ENCODE measurements at regions not wholly inside any gene's neighbourhood (a gene's known extent, or its start where the extent isn't known, plus 50 kb on each side); places are given as distances from the start of the nearest gene placed in this dataset.

DNA sequence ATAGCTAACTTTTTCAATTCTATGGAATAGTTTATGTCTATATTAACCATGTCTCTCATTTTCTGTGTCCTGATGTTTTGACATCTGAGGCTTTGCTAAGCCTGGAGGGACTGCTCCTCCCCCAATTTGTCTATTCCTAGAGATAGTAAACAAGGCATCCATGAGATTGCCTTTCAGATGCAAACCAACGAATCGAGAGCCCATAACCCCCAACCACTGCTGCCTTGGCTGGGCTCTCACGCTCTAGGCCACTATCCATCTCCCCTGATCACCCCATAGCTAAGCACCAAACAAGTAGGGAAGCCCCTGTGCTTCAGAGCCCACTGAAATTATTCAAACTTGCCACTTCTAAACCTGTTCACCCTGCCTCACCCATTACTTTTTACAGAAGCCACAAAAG is 437.7 kb downstream of the SETD4 start:
- H3K27me3 Mint-ChIP-seq (ENCODE audit: low read depth) = no peaks in the 10 kb centered on the region
- no peak overlapping the region for H4K8ac ChIP-seq (replicated peaks; ENCODE audit: insufficient read length, low read depth, low read length)
- H3K27me3 ChIP-seq (ENCODE audit: insufficient read depth, low read length) = no peaks in the 10 kb centered on the region
- no peak overlapping the region for H2AK5ac ChIP-seq (ENCODE audit: insufficient read length, low read length)
- H3K18ac ChIP-seq (ENCODE audit: insufficient read length, low read depth, low read length) = no peak overlapping the region
- H4K5ac ChIP-seq (ENCODE audit: insufficient read length, low read depth, low read length) = no peak overlapping the region
- no peak overlapping the region for H2BK5ac ChIP-seq (ENCODE audit: insufficient read length, low read length)
- H3K9me3 ChIP-seq (ENCODE audit: control insufficient read depth, low read depth, low read length) = no peaks in the 10 kb centered on the region
- TF ChIP-seq, protein P1, sequence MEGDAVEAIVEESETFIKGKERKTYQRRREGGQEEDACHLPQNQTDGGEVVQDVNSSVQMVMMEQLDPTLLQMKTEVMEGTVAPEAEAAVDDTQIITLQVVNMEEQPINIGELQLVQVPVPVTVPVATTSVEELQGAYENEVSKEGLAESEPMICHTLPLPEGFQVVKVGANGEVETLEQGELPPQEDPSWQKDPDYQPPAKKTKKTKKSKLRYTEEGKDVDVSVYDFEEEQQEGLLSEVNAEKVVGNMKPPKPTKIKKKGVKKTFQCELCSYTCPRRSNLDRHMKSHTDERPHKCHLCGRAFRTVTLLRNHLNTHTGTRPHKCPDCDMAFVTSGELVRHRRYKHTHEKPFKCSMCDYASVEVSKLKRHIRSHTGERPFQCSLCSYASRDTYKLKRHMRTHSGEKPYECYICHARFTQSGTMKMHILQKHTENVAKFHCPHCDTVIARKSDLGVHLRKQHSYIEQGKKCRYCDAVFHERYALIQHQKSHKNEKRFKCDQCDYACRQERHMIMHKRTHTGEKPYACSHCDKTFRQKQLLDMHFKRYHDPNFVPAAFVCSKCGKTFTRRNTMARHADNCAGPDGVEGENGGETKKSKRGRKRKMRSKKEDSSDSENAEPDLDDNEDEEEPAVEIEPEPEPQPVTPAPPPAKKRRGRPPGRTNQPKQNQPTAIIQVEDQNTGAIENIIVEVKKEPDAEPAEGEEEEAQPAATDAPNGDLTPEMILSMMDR (conservative IDR thresholded peaks at IDR 0.05) = no peak
- no peak overlapping the region for H2BK120ac ChIP-seq (ENCODE audit: low read depth, low read length, poor library complexity, severe bottlenecking)
- H3K4me1 Mint-ChIP-seq = peaks cover 15 to 20% of the 10 kb centered on the region in 2 experiments
- no peak overlapping the region for H3K56ac ChIP-seq (ENCODE audit: insufficient read length, low read depth, low read length)
- H2BK15ac ChIP-seq (ENCODE audit: low read depth, low read length) = no peak overlapping the region
- H3K4ac ChIP-seq (ENCODE audit: low read depth, low read length) = no peak overlapping the region
- no peak overlapping the region for H2BK20ac ChIP-seq (ENCODE audit: low read depth, low read length, poor library complexity, severe bottlenecking)
- H3K23ac ChIP-seq (ENCODE audit: insufficient read length, low read depth, low read length) = no peak overlapping the region
- no peaks in the 10 kb centered on the region for H3K79me1 ChIP-seq (ENCODE audit: insufficient read depth, low read depth, low read length, poor library complexity, severe bottlenecking)
- no peak overlapping the region for H4K91ac ChIP-seq (ENCODE audit: insufficient read length, low read depth, low read length)
- no peaks in the 10 kb centered on the region for H3K79me2 ChIP-seq (ENCODE audit: insufficient read depth, low read length)
- no peak overlapping the region for H3K4me2 ChIP-seq (ENCODE audit: insufficient read depth, insufficient read length, low read length)
- H3K9me3 Mint-ChIP-seq = peaks cover 0 to 8% of the 10 kb centered on the region in 2 experiments; a peak in 2 of 5 replicates
- no peaks in the 10 kb centered on the region for H4K20me1 ChIP-seq (ENCODE audit: control insufficient read depth, insufficient read depth, insufficient read length)
- no peak for DNase-seq
- no peaks in the 10 kb centered on the region for H3K23me2 ChIP-seq (ENCODE audit: insufficient read length, low read depth, low read length, poor library complexity, severe bottlenecking)
- no peak overlapping the region for H3T11ph ChIP-seq (ENCODE audit: low read length)
- H3K4me1 ChIP-seq (ENCODE audit: insufficient read depth, low read length) = peaks cover 9% of the 10 kb centered on the region
- no CpG with 5 or more reads among the region's 3 CpGs for WGBS (ENCODE audit: extremely low coverage, insufficient read length, low lambda C conversion rate)
- H3K27ac Mint-ChIP-seq = peak overlapping the region; percentile 12 to 65 (median 31); a peak in 5 of 7 replicates
- H3K9ac ChIP-seq (ENCODE audit: extremely low read depth, insufficient read length, low read length) = no peak overlapping the region
- H2BK12ac ChIP-seq (ENCODE audit: insufficient read length, low read depth, low read length) = no peak overlapping the region
- H3K4me3 Mint-ChIP-seq = peak overlapping the region in 1 of 2 experiments; percentile 43; a peak in 1 of 5 replicates
- no peak overlapping the region for H3K14ac ChIP-seq (ENCODE audit: insufficient read depth, low read length)
- H2AFZ ChIP-seq (ENCODE audit: low read length) = no peak overlapping the region
- peaks cover 0 to 6% (median 1%) of the 10 kb centered on the region in 3 experiments; a peak in 3 of 7 replicates for H3K36me3 Mint-ChIP-seq (ENCODE audit: insufficient read depth in 1 of 3, low read depth in 3 of 3)
- no peak overlapping the region for H3K27ac ChIP-seq (ENCODE audit: insufficient read length, low read depth, low read length)

Measured in H9 (cell line).